HepG2 (cell line): ENCODE measurements at regions not wholly inside any gene's neighbourhood (a gene's known extent, or its start where the extent isn't known, plus 50 kb on each side); places are given as distances from the start of the nearest gene placed in this dataset.

Experiments used
- ATAC-seq: fragments of 200-7000 bp; cut with Tn5 transposase; 3 replicates; pipeline ENCODE4 v1.9.1; 2020; ENCODE audit warnings: mild to moderate bottlenecking, moderate library complexity
- BruUV-seq: library from RNA; stranded (reverse); fragments of 400-500 nt; replicated peaks from 2 replicates; lab custom pipeline; 2021; lab: Mats Ljungman, UMichigan
- CTCF ChIA-PET: fragments of 300-600 bp; formaldehyde crosslinking; extraction: SDS; loops from one replicate; lab custom pipeline; 2021; ENCODE audit warnings: low total read pairs, inconsistent platforms, low intra/inter-chr PET ratio; lab: Yijun Ruan, JAX
- POLR2A ChIA-PET: fragments of 350-600 bp; sonication (Branson Sonifier 250); formaldehyde crosslinking; loops from one replicate; lab custom pipeline; 2020; ENCODE audit warnings: antibody characterized with exemption, inconsistent platforms; lab: Yijun Ruan, JAX
- DNase-seq: peaks from one replicate; pipeline ENCODE4 v3.0.0-alpha.2; 2015; ENCODE audit warnings: low spot score
- FAIRE-seq: peaks from 3 replicates; lab custom pipeline; 2011; peaks lifted over from hg19 to GRCh38; lab: Jason Lieb, UNC
- H2AFZ ChIP-seq: one replicate; pipeline ENCODE4 v1.6.1; 2011; ENCODE audit warnings: low read length, inconsistent platforms
- H3K27ac ChIP-seq: fragments of 300-600 bp; 3 replicates; pipeline ENCODE4 v1.8.0; 2011; ENCODE audit warnings: mixed run types, mild to moderate bottlenecking, mixed read lengths, low read length, inconsistent platforms; ENCODE audit not compliant: insufficient read depth; ENCODE audit errors: extremely low read length
- H3K27me3 ChIP-seq, 2 experiments: fragments of 200-600 bp in 1 of 2; 2 replicates in 1 of 2; 3 replicates in 1 of 2; pipeline versions ENCODE4 v1.6.0 to v1.8.0; 2011; ENCODE audit warnings: low read length in 2 of 2, mild to moderate bottlenecking in 2 of 2, moderate library complexity in 2 of 2, inconsistent platforms in 1 of 2; ENCODE audit not compliant: insufficient read depth in 2 of 2, control insufficient read depth in 1 of 2
- H3K36me3 ChIP-seq, 2 experiments: fragments of 200-600 bp in 1 of 2; replicated peaks in 1 of 2; 2 replicates in 1 of 2; 3 replicates in 1 of 2; pipeline versions ENCODE4 v1.5.1 to v1.8.0; 2011; ENCODE audit warnings: low read length in 2 of 2, inconsistent platforms in 1 of 2; ENCODE audit not compliant: insufficient read depth in 2 of 2, control insufficient read depth in 1 of 2
- H3K4me1 ChIP-seq: 2 replicates; pipeline ENCODE4 v1.5.1; 2012; ENCODE audit warnings: low read length, inconsistent platforms; ENCODE audit not compliant: insufficient read depth
- H3K4me2 ChIP-seq: 2 replicates; pipeline ENCODE4 v1.6.0; 2011; ENCODE audit warnings: low read depth, low read length, inconsistent platforms
- H3K4me3 ChIP-seq, 3 experiments: fragments of 200-600 bp in 1 of 3; sonication (generic), shearing (Covaris generic) in 1 of 3; replicated peaks in 1 of 3; 2 replicates each; pipeline ENCODE4 v1.5.1; 2011 to 2016; ENCODE audit warnings: low read length in 3 of 3, inconsistent platforms in 2 of 3, low read depth in 2 of 3, mild to moderate bottlenecking in 2 of 3, control low read depth in 1 of 3, mixed read lengths in 1 of 3; ENCODE audit not compliant: insufficient read depth in 1 of 3
- H3K79me2 ChIP-seq: one replicate; pipeline ENCODE4 v1.6.1; 2011; ENCODE audit warnings: low read length, inconsistent platforms; ENCODE audit not compliant: insufficient read depth
- H3K9ac ChIP-seq: 2 replicates; pipeline ENCODE4 v1.6.0; 2011; ENCODE audit warnings: mild to moderate bottlenecking, low read depth, low read length, inconsistent platforms; ENCODE audit not compliant: insufficient read depth
- H3K9me3 ChIP-seq: 2 replicates; pipeline ENCODE4 v1.5.1; 2012; ENCODE audit warnings: mild to moderate bottlenecking, low read length
- H4K20me1 ChIP-seq: 2 replicates; pipeline ENCODE4 v1.6.0; 2011; ENCODE audit warnings: inconsistent platforms, mild to moderate bottlenecking, low read length, moderate library complexity; ENCODE audit not compliant: insufficient read depth
- DNMT1 ChIP-seq: sonication (generic); formaldehyde crosslinking; IDR thresholded peaks from 2 replicates; pipeline ENCODE4 v1.5.1; 2020; ENCODE audit warnings: mild to moderate bottlenecking, missing genetic modification reagents
- EHMT2 ChIP-seq: fragments of 200-600 bp; sonication (generic); IDR thresholded peaks from 2 replicates; pipeline ENCODE4 v1.7.0; 2017; ENCODE audit warnings: antibody characterized with exemption, low read depth, low read length, borderline replicate concordance
- GABPA ChIP-seq, 2 experiments: IDR thresholded peaks; 2 replicates each; pipeline ENCODE4 v1.6.1; 2011 to 2016; ENCODE audit warnings: low read depth in 2 of 2, low read length in 1 of 2, missing biosample characterization in 1 of 2, missing genetic modification characterization in 1 of 2
- IKZF4 ChIP-seq: sonication (generic); formaldehyde crosslinking; IDR thresholded peaks from 2 replicates; pipeline ENCODE4 v1.5.1; 2020; ENCODE audit warnings: borderline replicate concordance, mild to moderate bottlenecking, low read depth, missing genetic modification reagents; ENCODE audit errors: not compliant biosample characterization
- NFKB2 ChIP-seq: sonication (generic); formaldehyde crosslinking; IDR thresholded peaks from 2 replicates; pipeline ENCODE4 v1.4.0; 2020; ENCODE audit warnings: missing genetic modification reagents, borderline replicate concordance
- PHF5A ChIP-seq: IDR thresholded peaks from one replicate; pipeline ENCODE4 v1.6.1; 2018; ENCODE audit warnings: low read depth, missing genetic modification reagents; ENCODE audit not compliant: unreplicated experiment
- YY1 ChIP-seq: IDR thresholded peaks from 2 replicates; pipeline ENCODE4 v1.6.1; 2011; ENCODE audit warnings: low read length, low read depth, moderate library complexity, mild to moderate bottlenecking; ENCODE audit not compliant: insufficient read depth, insufficient replicate concordance
- ZNF432 ChIP-seq: sonication (generic); formaldehyde crosslinking; IDR thresholded peaks from 2 replicates; pipeline ENCODE4 v1.5.0; 2020; ENCODE audit warnings: missing genetic modification reagents, mild to moderate bottlenecking, borderline replicate concordance
- WGBS: methylation state at CpG from one replicate; pipeline ENCODE4 v1.1.6; 2017; ENCODE audit warnings: low lambda C conversion rate; 5-methylcytosine and 5-hydroxymethylcytosine counted together
- in situ Hi-C: cut with HindIII; loops from 2 replicates; pipeline ENCODE4 v1.10.0; 2017; ENCODE audit warnings: low pct_unique_long_range_greater_than_20kb; ENCODE audit not compliant: extremely low pct_ligation_motif_present
- intact Hi-C: fragments of 100-400 bp; cut with micrococcal nuclease; formaldehyde crosslinking; loops from one replicate; pipeline ENCODE4 v1.10.0; 2022; ENCODE audit not compliant: unreplicated experiment
- TF ChIP-seq, protein P1 (sequence below): sonication (generic); formaldehyde crosslinking; IDR thresholded peaks from 2 replicates; pipeline ENCODE4 v1.4.0; 2020; ENCODE audit warnings: missing genetic modification reagents
- TF ChIP-seq, protein P2 (sequence below): fragments of 450-650 bp; IDR thresholded peaks from 2 replicates; pipeline ENCODE4 v1.6.1; 2017
- TF ChIP-seq, protein P3 (sequence below): sonication (generic); formaldehyde crosslinking; IDR thresholded peaks from 2 replicates; pipeline ENCODE4 v1.8.0; 2022; ENCODE audit warnings: low read depth, missing genetic modification reagents
- TF ChIP-seq, protein P4 (sequence below): sonication (generic); formaldehyde crosslinking; IDR thresholded peaks from 2 replicates; pipeline ENCODE4 v1.8.0; 2022; ENCODE audit warnings: missing genetic modification reagents, mild to moderate bottlenecking, borderline replicate concordance

DNA sequence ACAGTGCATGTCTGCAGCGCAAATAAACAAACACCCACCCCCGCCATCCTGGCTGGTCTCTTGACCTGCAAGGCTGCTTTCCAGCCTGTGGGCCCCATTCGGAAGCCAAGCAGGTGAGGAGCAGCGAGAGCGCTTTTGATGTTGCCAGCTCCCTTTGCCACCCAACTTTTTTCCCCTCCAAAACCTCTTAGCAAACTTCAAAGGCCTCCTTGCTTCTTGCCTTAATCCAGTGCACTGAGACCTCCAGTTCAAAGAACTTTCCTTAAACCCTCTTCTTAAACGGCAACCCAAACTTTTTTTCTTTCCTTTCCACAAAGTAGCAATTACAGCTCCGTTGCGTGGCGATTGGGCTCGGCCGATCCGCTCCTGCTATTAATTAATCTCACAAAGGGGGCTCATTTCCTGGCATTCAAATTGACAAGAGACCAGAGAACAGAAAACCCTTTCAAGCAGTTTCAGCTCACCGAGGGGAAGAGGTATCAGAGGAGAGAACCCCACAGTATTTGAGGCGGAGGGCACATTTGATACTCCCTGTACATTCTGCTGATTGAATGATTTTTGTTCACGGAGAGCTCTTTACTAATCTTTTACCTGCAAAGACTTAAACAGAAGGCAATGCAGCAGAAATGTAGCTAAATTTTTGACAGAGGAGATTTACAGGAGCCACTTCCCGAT is 531.4 kb downstream of the TMEM182 start:
- CTCF ChIA-PET = no interaction called here

More for the DNA sequence above, 531.4 kb downstream of the TMEM182 start:
- no peaks in the 10 kb centered on the region for H3K79me2 ChIP-seq
- WGBS = 57% methylated on average over 16 of the region's 16 CpGs
- BruUV-seq = no TSS peak
- no peak for FAIRE-seq
- DNase-seq = no peak
- H3K27me3 ChIP-seq = no peaks in the 10 kb centered on the region
- intact Hi-C loops = no loop called here
- no peak overlapping the region for H3K27ac ChIP-seq
- no peak overlapping the region for H3K9ac ChIP-seq
- no peak overlapping the region for H2AFZ ChIP-seq
- no peaks in the 10 kb centered on the region for H3K4me1 ChIP-seq
- no peaks in the 10 kb centered on the region for H4K20me1 ChIP-seq
- no peak for ATAC-seq
- TF ChIP-seq NFKB2 (CRISPR knock-in tag) (no peak), GABPA (IDR thresholded peaks at IDR 0.05; ENCODE audit: low read depth, low read length) (no peak), GABPA (CRISPR knock-in tag; IDR thresholded peaks at IDR 0.05; ENCODE audit: low read depth) (no peak), ZNF432 (CRISPR knock-in tag) (no peak), IKZF4 (no peak), DNMT1 (CRISPR knock-in tag) (no peak), PHF5A (CRISPR knock-in tag) (no peak), EHMT2 (no peak), YY1 (no peak)
- TF ChIP-seq, protein P1, sequence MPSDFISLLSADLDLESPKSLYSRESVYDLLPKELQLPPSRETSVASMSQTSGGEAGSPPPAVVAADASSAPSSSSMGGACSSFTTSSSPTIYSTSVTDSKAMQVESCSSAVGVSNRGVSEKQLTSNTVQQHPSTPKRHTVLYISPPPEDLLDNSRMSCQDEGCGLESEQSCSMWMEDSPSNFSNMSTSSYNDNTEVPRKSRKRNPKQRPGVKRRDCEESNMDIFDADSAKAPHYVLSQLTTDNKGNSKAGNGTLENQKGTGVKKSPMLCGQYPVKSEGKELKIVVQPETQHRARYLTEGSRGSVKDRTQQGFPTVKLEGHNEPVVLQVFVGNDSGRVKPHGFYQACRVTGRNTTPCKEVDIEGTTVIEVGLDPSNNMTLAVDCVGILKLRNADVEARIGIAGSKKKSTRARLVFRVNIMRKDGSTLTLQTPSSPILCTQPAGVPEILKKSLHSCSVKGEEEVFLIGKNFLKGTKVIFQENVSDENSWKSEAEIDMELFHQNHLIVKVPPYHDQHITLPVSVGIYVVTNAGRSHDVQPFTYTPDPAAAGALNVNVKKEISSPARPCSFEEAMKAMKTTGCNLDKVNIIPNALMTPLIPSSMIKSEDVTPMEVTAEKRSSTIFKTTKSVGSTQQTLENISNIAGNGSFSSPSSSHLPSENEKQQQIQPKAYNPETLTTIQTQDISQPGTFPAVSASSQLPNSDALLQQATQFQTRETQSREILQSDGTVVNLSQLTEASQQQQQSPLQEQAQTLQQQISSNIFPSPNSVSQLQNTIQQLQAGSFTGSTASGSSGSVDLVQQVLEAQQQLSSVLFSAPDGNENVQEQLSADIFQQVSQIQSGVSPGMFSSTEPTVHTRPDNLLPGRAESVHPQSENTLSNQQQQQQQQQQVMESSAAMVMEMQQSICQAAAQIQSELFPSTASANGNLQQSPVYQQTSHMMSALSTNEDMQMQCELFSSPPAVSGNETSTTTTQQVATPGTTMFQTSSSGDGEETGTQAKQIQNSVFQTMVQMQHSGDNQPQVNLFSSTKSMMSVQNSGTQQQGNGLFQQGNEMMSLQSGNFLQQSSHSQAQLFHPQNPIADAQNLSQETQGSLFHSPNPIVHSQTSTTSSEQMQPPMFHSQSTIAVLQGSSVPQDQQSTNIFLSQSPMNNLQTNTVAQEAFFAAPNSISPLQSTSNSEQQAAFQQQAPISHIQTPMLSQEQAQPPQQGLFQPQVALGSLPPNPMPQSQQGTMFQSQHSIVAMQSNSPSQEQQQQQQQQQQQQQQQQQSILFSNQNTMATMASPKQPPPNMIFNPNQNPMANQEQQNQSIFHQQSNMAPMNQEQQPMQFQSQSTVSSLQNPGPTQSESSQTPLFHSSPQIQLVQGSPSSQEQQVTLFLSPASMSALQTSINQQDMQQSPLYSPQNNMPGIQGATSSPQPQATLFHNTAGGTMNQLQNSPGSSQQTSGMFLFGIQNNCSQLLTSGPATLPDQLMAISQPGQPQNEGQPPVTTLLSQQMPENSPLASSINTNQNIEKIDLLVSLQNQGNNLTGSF (CRISPR knock-in tag) = no peak
- TF ChIP-seq, protein P2, sequence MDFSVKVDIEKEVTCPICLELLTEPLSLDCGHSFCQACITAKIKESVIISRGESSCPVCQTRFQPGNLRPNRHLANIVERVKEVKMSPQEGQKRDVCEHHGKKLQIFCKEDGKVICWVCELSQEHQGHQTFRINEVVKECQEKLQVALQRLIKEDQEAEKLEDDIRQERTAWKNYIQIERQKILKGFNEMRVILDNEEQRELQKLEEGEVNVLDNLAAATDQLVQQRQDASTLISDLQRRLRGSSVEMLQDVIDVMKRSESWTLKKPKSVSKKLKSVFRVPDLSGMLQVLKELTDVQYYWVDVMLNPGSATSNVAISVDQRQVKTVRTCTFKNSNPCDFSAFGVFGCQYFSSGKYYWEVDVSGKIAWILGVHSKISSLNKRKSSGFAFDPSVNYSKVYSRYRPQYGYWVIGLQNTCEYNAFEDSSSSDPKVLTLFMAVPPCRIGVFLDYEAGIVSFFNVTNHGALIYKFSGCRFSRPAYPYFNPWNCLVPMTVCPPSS = no peak
- TF ChIP-seq, protein P3, sequence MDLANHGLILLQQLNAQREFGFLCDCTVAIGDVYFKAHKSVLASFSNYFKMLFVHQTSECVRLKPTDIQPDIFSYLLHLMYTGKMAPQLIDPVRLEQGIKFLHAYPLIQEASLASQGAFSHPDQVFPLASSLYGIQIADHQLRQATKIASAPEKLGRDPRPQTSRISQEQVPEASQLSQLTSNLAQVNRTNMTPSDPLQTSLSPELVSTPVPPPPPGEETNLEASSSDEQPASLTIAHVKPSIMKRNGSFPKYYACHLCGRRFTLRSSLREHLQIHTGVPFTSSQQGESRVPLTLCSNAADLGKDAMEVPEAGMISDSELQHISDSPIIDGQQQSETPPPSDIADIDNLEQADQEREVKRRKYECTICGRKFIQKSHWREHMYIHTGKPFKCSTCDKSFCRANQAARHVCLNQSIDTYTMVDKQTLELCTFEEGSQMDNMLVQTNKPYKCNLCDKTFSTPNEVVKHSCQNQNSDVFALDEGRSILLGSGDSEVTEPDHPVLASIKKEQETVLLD (CRISPR knock-in tag) = no peak
- TF ChIP-seq, protein P4, sequence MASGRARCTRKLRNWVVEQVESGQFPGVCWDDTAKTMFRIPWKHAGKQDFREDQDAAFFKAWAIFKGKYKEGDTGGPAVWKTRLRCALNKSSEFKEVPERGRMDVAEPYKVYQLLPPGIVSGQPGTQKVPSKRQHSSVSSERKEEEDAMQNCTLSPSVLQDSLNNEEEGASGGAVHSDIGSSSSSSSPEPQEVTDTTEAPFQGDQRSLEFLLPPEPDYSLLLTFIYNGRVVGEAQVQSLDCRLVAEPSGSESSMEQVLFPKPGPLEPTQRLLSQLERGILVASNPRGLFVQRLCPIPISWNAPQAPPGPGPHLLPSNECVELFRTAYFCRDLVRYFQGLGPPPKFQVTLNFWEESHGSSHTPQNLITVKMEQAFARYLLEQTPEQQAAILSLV = no peak
- H3K9me3 ChIP-seq = no peaks in the 10 kb centered on the region
- H3K4me3 ChIP-seq = no peak overlapping the region
- POLR2A ChIA-PET = no interaction called here
- in situ Hi-C loops = no loop called here
- no peaks in the 10 kb centered on the region; a peak in 1 of 5 replicates for H3K36me3 ChIP-seq
- H3K4me2 ChIP-seq = no peak overlapping the region
